Fibroblast of villous mesenchyme (primary cell): ENCODE measurements at regions not wholly inside any gene's neighbourhood (a gene's known extent, or its start where the extent isn't known, plus 50 kb on each side); places are given as distances from the start of the nearest gene placed in this dataset.

Experiments used
- DNase-seq: peaks from one replicate; pipeline ENCODE4 v3.0.0-alpha.2; 2010; ENCODE audit warnings: low read depth
- H3K4me3 ChIP-seq: 2 replicates; pipeline ENCODE4 v1.5.1; 2011; ENCODE audit warnings: low read depth, mild to moderate bottlenecking, low read length
- CTCF ChIP-seq: IDR thresholded peaks from 2 replicates; pipeline ENCODE4 v1.5.1; 2012; ENCODE audit warnings: low read depth, mild to moderate bottlenecking, low read length; ENCODE audit not compliant: insufficient read depth

- no peak overlapping the region for H3K4me3 ChIP-seq
- no peak for DNase-seq
- no peak for TF ChIP-seq CTCF
Observed at GRCh38 chr10:111703986-111704385, 479.6 kb downstream of the GPAM start.

GRCh38 chr10:111705021-111705420, 478.5 kb downstream of the GPAM start:
- peak; percentile 39 for DNase-seq
- H3K4me3 ChIP-seq, result no peak overlapping the region
- no peak for TF ChIP-seq CTCF

- DNase-seq, result no peak
- H3K4me3 ChIP-seq, result no peak overlapping the region
- TF ChIP-seq CTCF, result no peak
Observed at GRCh38 chr10:111706331-111706730, 477.2 kb downstream of the GPAM start.

GRCh38 chr10:111707076-111707475, 476.5 kb downstream of the GPAM start:
- no peak overlapping the region for H3K4me3 ChIP-seq
- no peak for DNase-seq
- TF ChIP-seq CTCF, result no peak

- no peak overlapping the region for H3K4me3 ChIP-seq
- no peak for DNase-seq
- TF ChIP-seq CTCF, result no peak
Observed at GRCh38 chr10:111709603-111710002, 474.0 kb downstream of the GPAM start.

- H3K4me3 ChIP-seq, result no peak overlapping the region
- no peak for TF ChIP-seq CTCF
- DNase-seq, result no peak
Observed at GRCh38 chr10:111716032-111716431, 467.5 kb downstream of the GPAM start.

GRCh38 chr10:111724121-111724520, 459.4 kb downstream of the GPAM start:
- H3K4me3 ChIP-seq, result no peak overlapping the region
- DNase-seq, result no peak
- TF ChIP-seq CTCF, result no peak
